ENCODE measurements at regions not wholly inside any gene's neighbourhood (a gene's known extent, or its start where the extent isn't known, plus 50 kb on each side); places are given as distances from the start of the nearest gene placed in this dataset.

- TF ChIP-seq EGR1 (IDR thresholded peaks at IDR 0.05) (no peak), CEBPB (IDR thresholded peaks at IDR 0.05) (no peak), ZBTB7A (IDR thresholded peaks at IDR 0.05; ENCODE audit: low read depth) (no peak), REST (IDR thresholded peaks at IDR 0.05; ENCODE audit: low read depth) (no peak), EP300 (IDR thresholded peaks at IDR 0.05; ENCODE audit: borderline replicate concordance) (no peak), TAF1 (IDR thresholded peaks at IDR 0.05; ENCODE audit: low read depth) (no peak), YY1 (IDR thresholded peaks at IDR 0.05; ENCODE audit: low read depth) (no peak), MAX (IDR thresholded peaks at IDR 0.05) (no peak), NFIC (IDR thresholded peaks at IDR 0.05) (no peak), TEAD4 (IDR thresholded peaks at IDR 0.05) (no peak), FOXM1 (IDR thresholded peaks at IDR 0.05; ENCODE audit: borderline replicate concordance, low read depth) (no peak), CREB1 (IDR thresholded peaks at IDR 0.05; ENCODE audit: low read depth) (no peak), RAD21 (IDR thresholded peaks at IDR 0.05; ENCODE audit: low read depth) (no peak), TCF12 (IDR thresholded peaks at IDR 0.05; ENCODE audit: low read depth) (no peak)
Measured at GRCh38 chr6:6455272-6455671, 133.2 kb upstream of the LY86 start.
